Astrocyte of the cerebellum (primary cell): ENCODE measurements at regions not wholly inside any gene's neighbourhood (a gene's known extent, or its start where the extent isn't known, plus 50 kb on each side); places are given as distances from the start of the nearest gene placed in this dataset.

Experiments used
- DNase-seq: peaks from one replicate; pipeline ENCODE4 v3.0.0-alpha.2; 2011; ENCODE audit warnings: low read depth
- H3K4me3 ChIP-seq: 2 replicates; pipeline ENCODE4 v1.5.1; 2011; ENCODE audit warnings: mild to moderate bottlenecking, low read depth, low read length, moderate library complexity
- in situ Hi-C: cut with HindIII; loops from 2 replicates; pipeline ENCODE4 v1.10.0; 2017; ENCODE audit warnings: low sequenced_read_pairs
- TF ChIP-seq, protein P1 (sequence below): IDR thresholded peaks from 2 replicates; pipeline ENCODE4 v1.5.1; 2012; ENCODE audit warnings: low read length, low read depth, moderate library complexity, mild to moderate bottlenecking; ENCODE audit errors: missing control alignments

GRCh38 chr6:62474793-62475192, 188.8 kb upstream of the KHDRBS2 start:
- H3K4me3 ChIP-seq = no peak overlapping the region
- TF ChIP-seq, protein P1, sequence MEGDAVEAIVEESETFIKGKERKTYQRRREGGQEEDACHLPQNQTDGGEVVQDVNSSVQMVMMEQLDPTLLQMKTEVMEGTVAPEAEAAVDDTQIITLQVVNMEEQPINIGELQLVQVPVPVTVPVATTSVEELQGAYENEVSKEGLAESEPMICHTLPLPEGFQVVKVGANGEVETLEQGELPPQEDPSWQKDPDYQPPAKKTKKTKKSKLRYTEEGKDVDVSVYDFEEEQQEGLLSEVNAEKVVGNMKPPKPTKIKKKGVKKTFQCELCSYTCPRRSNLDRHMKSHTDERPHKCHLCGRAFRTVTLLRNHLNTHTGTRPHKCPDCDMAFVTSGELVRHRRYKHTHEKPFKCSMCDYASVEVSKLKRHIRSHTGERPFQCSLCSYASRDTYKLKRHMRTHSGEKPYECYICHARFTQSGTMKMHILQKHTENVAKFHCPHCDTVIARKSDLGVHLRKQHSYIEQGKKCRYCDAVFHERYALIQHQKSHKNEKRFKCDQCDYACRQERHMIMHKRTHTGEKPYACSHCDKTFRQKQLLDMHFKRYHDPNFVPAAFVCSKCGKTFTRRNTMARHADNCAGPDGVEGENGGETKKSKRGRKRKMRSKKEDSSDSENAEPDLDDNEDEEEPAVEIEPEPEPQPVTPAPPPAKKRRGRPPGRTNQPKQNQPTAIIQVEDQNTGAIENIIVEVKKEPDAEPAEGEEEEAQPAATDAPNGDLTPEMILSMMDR = no peak
- no peak for DNase-seq
- in situ Hi-C loops = no loop called here

DNA sequence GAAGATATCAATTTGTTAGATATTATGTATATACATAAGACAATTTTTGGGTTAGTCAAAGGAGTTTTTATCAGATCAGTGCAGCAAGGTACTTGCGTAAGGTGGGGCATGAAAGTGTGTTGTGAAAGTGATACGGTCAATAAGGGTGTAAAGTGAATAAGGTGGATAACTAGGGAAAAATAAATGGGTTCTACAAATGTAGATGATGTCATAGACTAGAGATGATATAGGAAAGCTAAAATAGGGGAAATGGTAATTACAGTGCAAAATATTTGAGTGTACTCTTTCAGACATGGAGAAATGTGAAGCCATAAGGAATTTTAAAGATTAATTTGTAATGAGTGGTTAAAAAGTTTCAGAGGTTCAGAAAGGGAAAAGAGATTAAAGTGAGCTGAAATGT, 180.6 kb upstream of the KHDRBS2 start:
- in situ Hi-C loops = no loop called here
- H3K4me3 ChIP-seq = no peak overlapping the region
- TF ChIP-seq, protein P1 = no peak
- no peak for DNase-seq

GRCh38 chr6:62465206-62465605, 179.2 kb upstream of the KHDRBS2 start:
- H3K4me3 ChIP-seq = no peak overlapping the region
- in situ Hi-C loops = no loop called here
- no peak for DNase-seq
- TF ChIP-seq, protein P1 = no peak

DNA sequence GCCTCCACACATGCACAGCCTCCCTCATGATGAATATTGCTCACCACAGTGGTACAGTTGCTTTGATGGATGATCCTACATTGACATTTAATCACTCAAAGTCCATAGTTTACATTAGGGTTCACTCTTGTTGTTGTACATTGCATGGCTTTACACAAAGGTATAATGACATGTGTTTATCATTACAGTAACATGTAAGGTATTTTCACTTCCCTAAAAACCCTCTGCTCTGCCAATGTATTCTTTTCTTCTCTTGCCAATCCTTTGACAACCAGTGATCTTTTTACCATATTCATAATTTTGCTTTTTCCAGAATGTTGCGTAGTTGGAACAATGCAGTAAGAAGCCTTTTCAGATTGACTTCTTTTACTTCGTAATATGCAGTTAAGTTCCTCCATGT, 166.6 kb upstream of the KHDRBS2 start:
- in situ Hi-C loops = no loop called here
- H3K4me3 ChIP-seq = no peak overlapping the region
- TF ChIP-seq, protein P1 = no peak
- DNase-seq = no peak

- H3K4me3 ChIP-seq = no peak overlapping the region
- TF ChIP-seq, protein P1 = no peak
- no peak for DNase-seq
- in situ Hi-C loops = no loop called here
Observed at GRCh38 chr6:62446647-62447316, 160.8 kb upstream of the KHDRBS2 start.

DNA sequence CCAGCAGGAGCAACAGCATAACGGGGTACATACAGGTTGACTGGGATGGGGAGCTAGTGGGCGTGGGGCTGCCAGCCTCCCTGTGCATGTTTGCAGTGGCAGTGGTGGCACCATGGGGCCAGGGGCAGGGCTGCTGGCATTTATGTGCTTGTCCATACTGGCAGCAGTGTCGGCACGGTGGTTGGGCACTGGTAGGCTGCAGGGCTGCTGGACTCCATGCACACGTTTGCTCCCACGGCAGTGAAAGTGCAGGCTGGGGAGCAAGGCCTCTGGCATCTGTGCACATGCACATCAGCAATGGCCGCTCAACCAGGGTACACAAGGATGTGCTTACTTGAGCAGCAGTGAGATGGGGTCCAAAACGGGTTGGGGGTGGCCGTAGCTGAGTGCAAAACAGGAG, 159.5 kb upstream of the KHDRBS2 start:
- in situ Hi-C loops = no loop called here
- no peak for DNase-seq
- H3K4me3 ChIP-seq = no peak overlapping the region
- TF ChIP-seq, protein P1 = no peak
